Fibroblast of lung (primary cell): ENCODE measurements at regions not wholly inside any gene's neighbourhood (a gene's known extent, or its start where the extent isn't known, plus 50 kb on each side); places are given as distances from the start of the nearest gene placed in this dataset.

Source experiments
- DNase-seq, 2 donors: peaks; one replicate each; pipeline versions ENCODE4 v3.0.0 to v3.0.0-alpha.2; 2010; ENCODE audit warnings: low read depth in 2 of 2
- H2AFZ ChIP-seq: 2 replicates; pipeline ENCODE4 v1.5.1; 2012; ENCODE audit warnings: low read length, control low read depth, inconsistent platforms
- H3K27ac ChIP-seq: 2 replicates; pipeline ENCODE4 v1.5.1; 2011; ENCODE audit warnings: low read length, control low read depth; ENCODE audit not compliant: insufficient read depth
- H3K27me3 ChIP-seq: 2 replicates; pipeline ENCODE4 v1.5.1; 2011; ENCODE audit warnings: mild to moderate bottlenecking, low read length; ENCODE audit not compliant: control insufficient read depth, insufficient read depth
- H3K36me3 ChIP-seq: 2 replicates; pipeline ENCODE4 v1.5.1; 2011; ENCODE audit warnings: low read length; ENCODE audit not compliant: control insufficient read depth, insufficient read depth
- H3K4me1 ChIP-seq: 2 replicates; pipeline ENCODE4 v1.5.1; 2011; ENCODE audit warnings: low read length; ENCODE audit not compliant: control insufficient read depth, insufficient read depth; ENCODE audit errors: extremely low read depth
- H3K4me2 ChIP-seq: 2 replicates; pipeline ENCODE4 v1.5.1; 2011; ENCODE audit warnings: low read length, control low read depth; ENCODE audit not compliant: insufficient read depth; ENCODE audit errors: extremely low read depth
- H3K4me3 ChIP-seq, 4 experiments: fragments of 200-600 bp in 1 of 4; sonication (generic) in 1 of 4; replicated peaks in 1 of 4; 2 replicates each; pipeline ENCODE4 v1.5.1; 2011 to 2016; ENCODE audit warnings: low read length in 4 of 4, low read depth in 3 of 4, mild to moderate bottlenecking in 3 of 4, control low read depth in 2 of 4, inconsistent platforms in 1 of 4, mixed read lengths in 1 of 4; ENCODE audit not compliant: insufficient read depth in 1 of 4; ENCODE audit errors: control extremely low read depth in 1 of 4
- H3K79me2 ChIP-seq: 2 replicates; pipeline ENCODE4 v1.5.1; 2012; ENCODE audit warnings: mild to moderate bottlenecking, low read length, inconsistent platforms; ENCODE audit not compliant: control insufficient read depth, insufficient read depth
- H3K9ac ChIP-seq: 2 replicates; pipeline ENCODE4 v1.5.1; 2011; ENCODE audit warnings: mild to moderate bottlenecking, low read length, control low read depth; ENCODE audit not compliant: insufficient read depth
- H3K9me3 ChIP-seq: 2 replicates; pipeline ENCODE4 v1.5.1; 2012; ENCODE audit warnings: low read depth, low read length; ENCODE audit not compliant: control insufficient read depth, insufficient read depth
- H4K20me1 ChIP-seq: 2 replicates; pipeline ENCODE4 v1.5.1; 2011; ENCODE audit warnings: low read length; ENCODE audit not compliant: control insufficient read depth, insufficient read depth; ENCODE audit errors: extremely low read depth
- EZH2 ChIP-seq: IDR thresholded peaks from 2 replicates; pipeline ENCODE4 v1.5.1; 2012; ENCODE audit warnings: low read length, control low read depth, mild to moderate bottlenecking; ENCODE audit errors: missing control alignments
- TF ChIP-seq, protein P1 (sequence below), 2 donors: IDR thresholded peaks in 1 of 2; conservative IDR thresholded peaks in 1 of 2; 1 replicate in 1 of 2; 2 replicates in 1 of 2; pipeline ENCODE4 v1.5.1; 2011 to 2012; ENCODE audit warnings: low read length in 2 of 2, control low read depth in 1 of 2, inconsistent platforms in 1 of 2, low read depth in 1 of 2, mild to moderate bottlenecking in 1 of 2

DNA sequence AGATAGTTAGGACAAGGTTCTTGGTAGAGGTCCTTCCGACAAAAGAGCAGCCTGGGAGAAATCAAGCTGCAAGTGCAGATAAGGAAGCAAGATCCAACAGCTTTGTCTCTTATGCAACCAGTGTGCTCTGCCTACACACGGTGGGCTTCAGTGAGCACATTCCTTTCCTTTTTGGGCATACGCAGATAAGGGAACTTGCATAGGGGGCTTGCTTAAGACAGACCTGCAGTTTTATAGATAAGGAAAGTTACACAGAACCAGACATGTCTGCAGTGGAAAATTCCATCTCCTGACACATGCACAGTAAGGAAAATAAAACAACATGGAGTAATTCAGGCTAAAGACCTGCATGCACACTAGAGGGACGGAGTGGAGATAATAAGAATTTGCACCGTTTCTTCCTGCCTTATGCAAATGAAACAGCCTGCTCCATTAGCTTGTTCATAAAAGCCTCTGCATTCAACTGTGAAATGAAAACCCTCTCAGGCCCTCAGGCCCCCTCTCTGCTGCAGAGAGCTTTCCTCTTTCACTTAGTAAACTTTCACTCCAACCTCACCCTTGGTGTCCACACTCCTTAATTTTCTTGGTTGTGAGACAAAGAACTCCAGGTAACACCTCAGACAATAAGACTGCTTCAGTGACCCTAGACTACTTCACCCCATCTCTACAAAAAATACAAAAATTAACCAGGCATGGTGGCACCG is 97.5 kb upstream of the MYLIP start:
- Histone ChIP-seq H2AFZ (no peak overlapping the region), H3K27me3 (no peaks in the 10 kb centered on the region), H3K4me1 (no peaks in the 10 kb centered on the region), H3K4me2 (no peak overlapping the region), H4K20me1 (no peaks in the 10 kb centered on the region), H3K4me3 (no peak overlapping the region), H3K9me3 (no peaks in the 10 kb centered on the region), H3K36me3 (no peaks in the 10 kb centered on the region), H3K9ac (no peak overlapping the region), H3K79me2 (no peaks in the 10 kb centered on the region), H3K27ac (no peak overlapping the region)
- no peak for TF ChIP-seq EZH2
- TF ChIP-seq, protein P1, sequence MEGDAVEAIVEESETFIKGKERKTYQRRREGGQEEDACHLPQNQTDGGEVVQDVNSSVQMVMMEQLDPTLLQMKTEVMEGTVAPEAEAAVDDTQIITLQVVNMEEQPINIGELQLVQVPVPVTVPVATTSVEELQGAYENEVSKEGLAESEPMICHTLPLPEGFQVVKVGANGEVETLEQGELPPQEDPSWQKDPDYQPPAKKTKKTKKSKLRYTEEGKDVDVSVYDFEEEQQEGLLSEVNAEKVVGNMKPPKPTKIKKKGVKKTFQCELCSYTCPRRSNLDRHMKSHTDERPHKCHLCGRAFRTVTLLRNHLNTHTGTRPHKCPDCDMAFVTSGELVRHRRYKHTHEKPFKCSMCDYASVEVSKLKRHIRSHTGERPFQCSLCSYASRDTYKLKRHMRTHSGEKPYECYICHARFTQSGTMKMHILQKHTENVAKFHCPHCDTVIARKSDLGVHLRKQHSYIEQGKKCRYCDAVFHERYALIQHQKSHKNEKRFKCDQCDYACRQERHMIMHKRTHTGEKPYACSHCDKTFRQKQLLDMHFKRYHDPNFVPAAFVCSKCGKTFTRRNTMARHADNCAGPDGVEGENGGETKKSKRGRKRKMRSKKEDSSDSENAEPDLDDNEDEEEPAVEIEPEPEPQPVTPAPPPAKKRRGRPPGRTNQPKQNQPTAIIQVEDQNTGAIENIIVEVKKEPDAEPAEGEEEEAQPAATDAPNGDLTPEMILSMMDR (conservative IDR thresholded peaks at IDR 0.05 in 1 of 2, IDR thresholded peaks at IDR 0.05 in 1 of 2; ENCODE audit: low read depth in 1 of 2, low read length in 2 of 2): no peak
- DNase-seq: no peak

DNA sequence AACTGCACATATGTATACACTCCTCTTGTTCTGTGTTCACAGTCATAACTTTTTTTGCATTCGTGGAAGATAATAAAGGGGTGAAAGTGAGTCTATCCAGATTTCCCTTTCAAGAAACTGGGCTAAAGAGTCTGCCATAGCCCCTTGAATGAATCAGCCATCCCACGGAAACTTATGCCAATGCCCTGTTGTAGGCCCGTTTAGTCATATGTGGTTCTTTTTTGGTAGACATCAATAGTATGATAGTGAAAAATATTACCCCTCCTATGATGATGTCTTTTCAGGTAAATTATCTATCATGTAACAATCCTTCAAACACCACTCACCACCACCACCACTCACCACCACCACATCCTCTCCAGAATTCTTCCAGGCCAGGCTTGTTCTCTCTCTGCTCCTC is 99.9 kb upstream of the MYLIP start:
- no peak for TF ChIP-seq EZH2
- TF ChIP-seq, protein P1 (conservative IDR thresholded peaks at IDR 0.05 in 1 of 2, IDR thresholded peaks at IDR 0.05 in 1 of 2; ENCODE audit: low read depth in 1 of 2, low read length in 2 of 2): no peak
- H3K27ac ChIP-seq: no peak overlapping the region
- H3K9ac ChIP-seq: no peak overlapping the region
- H2AFZ ChIP-seq: no peak overlapping the region
- no peaks in the 10 kb centered on the region for H3K79me2 ChIP-seq
- no peaks in the 10 kb centered on the region for H3K4me1 ChIP-seq
- DNase-seq: no peak
- no peak overlapping the region for H3K4me2 ChIP-seq
- H3K9me3 ChIP-seq: no peaks in the 10 kb centered on the region
- H3K36me3 ChIP-seq: no peaks in the 10 kb centered on the region
- H4K20me1 ChIP-seq: no peaks in the 10 kb centered on the region
- H3K27me3 ChIP-seq: no peaks in the 10 kb centered on the region
- H3K4me3 ChIP-seq: no peak overlapping the region

DNA sequence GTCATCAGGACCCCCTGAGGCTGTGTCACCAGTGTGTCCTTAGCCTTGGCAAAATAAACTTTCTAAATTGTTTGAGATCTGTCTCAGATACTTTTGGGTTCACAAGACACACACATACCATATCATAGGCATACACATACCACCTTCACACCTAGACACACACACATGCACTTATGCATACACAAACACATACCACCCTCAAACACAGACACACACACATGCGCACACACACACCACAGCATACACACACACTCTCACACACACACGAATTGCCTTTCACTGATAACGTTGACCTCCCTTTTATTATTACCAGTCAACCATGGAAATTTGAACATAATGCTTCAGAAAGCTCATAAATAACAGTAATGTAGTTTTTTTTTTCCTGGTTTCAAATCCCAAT is 108.6 kb upstream of the MYLIP start:
- H3K4me1 ChIP-seq: no peaks in the 10 kb centered on the region
- H3K4me2 ChIP-seq: no peak overlapping the region
- no peak overlapping the region for H3K27ac ChIP-seq
- no peaks in the 10 kb centered on the region for H3K79me2 ChIP-seq
- no peak overlapping the region for H3K9ac ChIP-seq
- H4K20me1 ChIP-seq: no peaks in the 10 kb centered on the region
- H2AFZ ChIP-seq: no peak overlapping the region
- no peak for DNase-seq
- no peaks in the 10 kb centered on the region for H3K27me3 ChIP-seq
- TF ChIP-seq, protein P1 (conservative IDR thresholded peaks at IDR 0.05 in 1 of 2, IDR thresholded peaks at IDR 0.05 in 1 of 2; ENCODE audit: low read depth in 1 of 2, low read length in 2 of 2): no peak
- TF ChIP-seq EZH2: no peak
- H3K9me3 ChIP-seq: no peaks in the 10 kb centered on the region
- H3K36me3 ChIP-seq: no peaks in the 10 kb centered on the region
- H3K4me3 ChIP-seq: no peak overlapping the region
